SK-N-SH (cell line): ENCODE measurements at regions not wholly inside any gene's neighbourhood (a gene's known extent, or its start where the extent isn't known, plus 50 kb on each side); places are given as distances from the start of the nearest gene placed in this dataset.

Source experiments
- JUND ChIP-seq: IDR thresholded peaks from 2 replicates; pipeline ENCODE4 v1.4.0; 2012
- TF ChIP-seq, protein P1 (sequence below): IDR thresholded peaks from 2 replicates; pipeline ENCODE4 v1.6.1; 2012; ENCODE audit warnings: mild to moderate bottlenecking, low read depth, low read length, moderate library complexity
- TF ChIP-seq, protein P2 (sequence below): fragments of 200-600 bp; sonication (generic); IDR thresholded peaks from 2 replicates; pipeline ENCODE4 v1.6.1; 2017; ENCODE audit warnings: antibody characterized with exemption, mild to moderate bottlenecking, moderate library complexity

DNA sequence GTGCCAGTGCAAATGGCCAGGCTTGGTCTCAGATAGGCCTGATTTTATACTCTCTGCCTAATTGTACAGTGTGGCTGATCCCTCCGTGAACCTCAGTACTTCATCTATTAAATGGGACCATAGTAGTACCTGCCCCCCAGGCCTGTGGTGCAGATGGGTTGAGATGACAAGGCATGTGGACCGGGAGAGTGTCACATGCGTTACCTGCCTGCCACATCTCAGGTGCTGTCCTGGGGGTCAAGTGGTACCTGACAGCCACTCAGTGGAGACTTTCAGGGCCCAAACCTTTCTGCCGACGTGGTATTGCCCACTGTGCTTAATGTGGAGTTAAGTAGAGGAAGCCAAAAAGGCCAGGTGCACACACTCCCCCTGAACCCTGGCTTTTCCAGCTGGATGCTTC is 197.3 kb downstream of the FOXD2 start:
- TF ChIP-seq, protein P1, sequence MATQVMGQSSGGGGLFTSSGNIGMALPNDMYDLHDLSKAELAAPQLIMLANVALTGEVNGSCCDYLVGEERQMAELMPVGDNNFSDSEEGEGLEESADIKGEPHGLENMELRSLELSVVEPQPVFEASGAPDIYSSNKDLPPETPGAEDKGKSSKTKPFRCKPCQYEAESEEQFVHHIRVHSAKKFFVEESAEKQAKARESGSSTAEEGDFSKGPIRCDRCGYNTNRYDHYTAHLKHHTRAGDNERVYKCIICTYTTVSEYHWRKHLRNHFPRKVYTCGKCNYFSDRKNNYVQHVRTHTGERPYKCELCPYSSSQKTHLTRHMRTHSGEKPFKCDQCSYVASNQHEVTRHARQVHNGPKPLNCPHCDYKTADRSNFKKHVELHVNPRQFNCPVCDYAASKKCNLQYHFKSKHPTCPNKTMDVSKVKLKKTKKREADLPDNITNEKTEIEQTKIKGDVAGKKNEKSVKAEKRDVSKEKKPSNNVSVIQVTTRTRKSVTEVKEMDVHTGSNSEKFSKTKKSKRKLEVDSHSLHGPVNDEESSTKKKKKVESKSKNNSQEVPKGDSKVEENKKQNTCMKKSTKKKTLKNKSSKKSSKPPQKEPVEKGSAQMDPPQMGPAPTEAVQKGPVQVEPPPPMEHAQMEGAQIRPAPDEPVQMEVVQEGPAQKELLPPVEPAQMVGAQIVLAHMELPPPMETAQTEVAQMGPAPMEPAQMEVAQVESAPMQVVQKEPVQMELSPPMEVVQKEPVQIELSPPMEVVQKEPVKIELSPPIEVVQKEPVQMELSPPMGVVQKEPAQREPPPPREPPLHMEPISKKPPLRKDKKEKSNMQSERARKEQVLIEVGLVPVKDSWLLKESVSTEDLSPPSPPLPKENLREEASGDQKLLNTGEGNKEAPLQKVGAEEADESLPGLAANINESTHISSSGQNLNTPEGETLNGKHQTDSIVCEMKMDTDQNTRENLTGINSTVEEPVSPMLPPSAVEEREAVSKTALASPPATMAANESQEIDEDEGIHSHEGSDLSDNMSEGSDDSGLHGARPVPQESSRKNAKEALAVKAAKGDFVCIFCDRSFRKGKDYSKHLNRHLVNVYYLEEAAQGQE, result no peak
- TF ChIP-seq, protein P2, sequence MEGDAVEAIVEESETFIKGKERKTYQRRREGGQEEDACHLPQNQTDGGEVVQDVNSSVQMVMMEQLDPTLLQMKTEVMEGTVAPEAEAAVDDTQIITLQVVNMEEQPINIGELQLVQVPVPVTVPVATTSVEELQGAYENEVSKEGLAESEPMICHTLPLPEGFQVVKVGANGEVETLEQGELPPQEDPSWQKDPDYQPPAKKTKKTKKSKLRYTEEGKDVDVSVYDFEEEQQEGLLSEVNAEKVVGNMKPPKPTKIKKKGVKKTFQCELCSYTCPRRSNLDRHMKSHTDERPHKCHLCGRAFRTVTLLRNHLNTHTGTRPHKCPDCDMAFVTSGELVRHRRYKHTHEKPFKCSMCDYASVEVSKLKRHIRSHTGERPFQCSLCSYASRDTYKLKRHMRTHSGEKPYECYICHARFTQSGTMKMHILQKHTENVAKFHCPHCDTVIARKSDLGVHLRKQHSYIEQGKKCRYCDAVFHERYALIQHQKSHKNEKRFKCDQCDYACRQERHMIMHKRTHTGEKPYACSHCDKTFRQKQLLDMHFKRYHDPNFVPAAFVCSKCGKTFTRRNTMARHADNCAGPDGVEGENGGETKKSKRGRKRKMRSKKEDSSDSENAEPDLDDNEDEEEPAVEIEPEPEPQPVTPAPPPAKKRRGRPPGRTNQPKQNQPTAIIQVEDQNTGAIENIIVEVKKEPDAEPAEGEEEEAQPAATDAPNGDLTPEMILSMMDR, result no peak
- no peak for TF ChIP-seq JUND
